ENCODE measurements at regions not wholly inside any gene's neighbourhood (a gene's known extent, or its start where the extent isn't known, plus 50 kb on each side); places are given as distances from the start of the nearest gene placed in this dataset.
"Not testable (repeated sequence)": the region's sequence is repeated elsewhere in the genome, so short reads cannot be mapped to it uniquely, and the experiment has no call there.

- no peak for TF ChIP-seq CTCF (IDR thresholded peaks at IDR 0.05)
- 89% methylated on average over 4 of the region's 6 CpGs for WGBS (ENCODE audit: insufficient coverage)
- Histone ChIP-seq H3K4me1 (ENCODE audit: control insufficient read depth, insufficient read depth, low read length) (no peaks in the 10 kb centered on the region), H3K9me3 (ENCODE audit: control insufficient read depth, insufficient read depth, low read length) (no peaks in the 10 kb centered on the region), H3K4me3 (ENCODE audit: low read length) (no peak overlapping the region), H3K36me3 (ENCODE audit: control insufficient read depth, insufficient read depth, low read length) (no peaks in the 10 kb centered on the region), H3K27ac (ENCODE audit: low read length) (no peak overlapping the region), H3K27me3 (ENCODE audit: control insufficient read depth, insufficient read depth, low read length) (no peaks in the 10 kb centered on the region)
- DNase-seq = no peak
- no peak overlapping the region for H3K27ac Mint-ChIP-seq
- no peaks in the 10 kb centered on the region for H3K4me1 Mint-ChIP-seq
- no peaks in the 10 kb centered on the region for H3K36me3 Mint-ChIP-seq
- ATAC-seq = no peak
- H3K4me3 Mint-ChIP-seq = no peak overlapping the region
- intact Hi-C loops (cut with micrococcal nuclease) = no loop called here
- no peaks in the 10 kb centered on the region for H3K9me3 Mint-ChIP-seq
- peaks cover 0 to 3% of the 10 kb centered on the region in 2 donors for H3K27me3 Mint-ChIP-seq (ENCODE audit: low read depth in 2 of 2)
Observed at GRCh38 chr16:14384745-14385144, 245.3 kb downstream of the PARN start.

GRCh38 chr16:14383844-14384243 is 246.2 kb downstream of the PARN start:
- H3K27me3 ChIP-seq (ENCODE audit: control insufficient read depth, insufficient read depth, low read length); H3K27ac Mint-ChIP-seq; H3K4me1 ChIP-seq (ENCODE audit: control insufficient read depth, insufficient read depth, low read length); DNase-seq; H3K27me3 Mint-ChIP-seq (ENCODE audit: low read depth in 2 of 2); H3K36me3 ChIP-seq (ENCODE audit: control insufficient read depth, insufficient read depth, low read length); ATAC-seq; H3K4me3 Mint-ChIP-seq; H3K4me3 ChIP-seq (ENCODE audit: low read length); H3K27ac ChIP-seq (ENCODE audit: low read length); H3K36me3 Mint-ChIP-seq; H3K9me3 ChIP-seq (ENCODE audit: control insufficient read depth, insufficient read depth, low read length); intact Hi-C loops (cut with micrococcal nuclease); H3K9me3 Mint-ChIP-seq; H3K4me1 Mint-ChIP-seq: not testable (repeated sequence)
- 91% methylated on average over 6 of the region's 6 CpGs for WGBS (ENCODE audit: insufficient coverage)

GRCh38 chr16:14378689-14379467 is 251.2 kb downstream of the PARN start:
- no peak overlapping the region for H3K27ac Mint-ChIP-seq
- DNase-seq = no peak
- no peak for ATAC-seq
- Histone ChIP-seq H3K36me3 (ENCODE audit: control insufficient read depth, insufficient read depth, low read length) (no peaks in the 10 kb centered on the region), H3K27ac (ENCODE audit: low read length) (no peak overlapping the region), H3K9me3 (ENCODE audit: control insufficient read depth, insufficient read depth, low read length) (no peaks in the 10 kb centered on the region), H3K4me1 (ENCODE audit: control insufficient read depth, insufficient read depth, low read length) (no peaks in the 10 kb centered on the region), H3K4me3 (ENCODE audit: low read length) (no peak overlapping the region), H3K27me3 (ENCODE audit: control insufficient read depth, insufficient read depth, low read length) (no peaks in the 10 kb centered on the region)
- 87% methylated on average over 17 of the region's 17 CpGs for WGBS (ENCODE audit: insufficient coverage)
- no peaks in the 10 kb centered on the region for H3K9me3 Mint-ChIP-seq
- TF ChIP-seq CTCF (IDR thresholded peaks at IDR 0.05) = no peak
- intact Hi-C loops (cut with micrococcal nuclease) = no loop called here
- peaks cover 0 to 3% of the 10 kb centered on the region in 2 donors for H3K27me3 Mint-ChIP-seq (ENCODE audit: low read depth in 2 of 2)
- no peaks in the 10 kb centered on the region for H3K36me3 Mint-ChIP-seq
- H3K4me1 Mint-ChIP-seq = no peaks in the 10 kb centered on the region
- H3K4me3 Mint-ChIP-seq = no peak overlapping the region

GRCh38 chr16:14378131-14378551 is 251.9 kb downstream of the PARN start:
- intact Hi-C loops (cut with micrococcal nuclease) = no loop called here
- H3K36me3 Mint-ChIP-seq = no peaks in the 10 kb centered on the region
- Histone ChIP-seq H3K36me3 (ENCODE audit: control insufficient read depth, insufficient read depth, low read length) (no peaks in the 10 kb centered on the region), H3K9me3 (ENCODE audit: control insufficient read depth, insufficient read depth, low read length) (no peaks in the 10 kb centered on the region), H3K4me3 (ENCODE audit: low read length) (no peak overlapping the region), H3K27me3 (ENCODE audit: control insufficient read depth, insufficient read depth, low read length) (no peaks in the 10 kb centered on the region), H3K4me1 (ENCODE audit: control insufficient read depth, insufficient read depth, low read length) (no peaks in the 10 kb centered on the region), H3K27ac (ENCODE audit: low read length) (no peak overlapping the region)
- ATAC-seq (no peak), DNase-seq (no peak)
- TF ChIP-seq CTCF (IDR thresholded peaks at IDR 0.05) = no peak
- no peaks in the 10 kb centered on the region for H3K27me3 Mint-ChIP-seq (ENCODE audit: low read depth in 2 of 2)
- WGBS (ENCODE audit: insufficient coverage) = 53% methylated on average over 3 of the region's 4 CpGs
- H3K9me3 Mint-ChIP-seq = no peaks in the 10 kb centered on the region
- H3K4me3 Mint-ChIP-seq = no peak overlapping the region
- H3K4me1 Mint-ChIP-seq = no peaks in the 10 kb centered on the region
- H3K27ac Mint-ChIP-seq = no peak overlapping the region

All from natural killer cell (primary cell).